ENCODE measurements at regions not wholly inside any gene's neighbourhood (a gene's known extent, or its start where the extent isn't known, plus 50 kb on each side); places are given as distances from the start of the nearest gene placed in this dataset.

DNA sequence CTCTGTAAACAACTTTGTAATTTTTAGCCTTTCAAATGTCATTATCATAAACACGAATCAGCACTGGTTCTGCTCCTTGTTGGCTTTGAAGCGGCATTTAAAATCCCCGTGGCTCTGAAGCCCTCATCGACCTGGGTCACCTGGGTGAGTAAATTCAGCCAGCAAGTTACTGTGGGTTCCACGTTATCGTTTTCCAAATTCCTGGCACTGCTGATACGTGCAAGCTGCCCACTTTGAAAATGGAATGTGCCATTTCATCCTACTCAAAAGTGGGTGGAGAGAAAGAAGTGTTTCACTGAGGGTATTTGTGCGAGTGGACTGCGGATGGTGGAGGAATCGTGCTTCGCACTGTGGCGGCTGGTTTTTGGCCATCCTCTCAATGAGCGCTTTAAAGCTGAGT lies 281.7 kb downstream of the KLF6 start:
- Histone ChIP-seq H3K27ac (no peak overlapping the region), H3K4me3 (no peak overlapping the region)

DNA sequence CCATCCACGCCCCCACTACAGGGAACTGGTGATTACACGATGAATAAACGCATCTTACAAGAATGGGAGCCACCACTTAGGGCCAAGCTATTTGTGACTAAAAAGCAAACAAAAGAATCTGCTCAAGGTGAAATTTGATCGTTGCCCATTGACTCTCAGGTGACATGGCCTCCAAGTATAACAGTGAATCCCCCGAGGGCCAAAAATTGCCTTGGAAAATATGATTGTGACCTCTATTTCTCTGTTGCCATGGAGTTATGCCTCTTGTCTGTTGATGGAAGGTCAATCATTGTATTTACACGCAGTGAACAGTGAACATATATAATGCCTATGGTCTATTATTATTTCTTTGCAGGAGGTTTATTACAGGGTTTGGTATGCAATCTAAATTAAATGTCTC lies 282.3 kb downstream of the KLF6 start:
- no peak overlapping the region for H3K4me3 ChIP-seq
- no peak overlapping the region for H3K27ac ChIP-seq

DNA sequence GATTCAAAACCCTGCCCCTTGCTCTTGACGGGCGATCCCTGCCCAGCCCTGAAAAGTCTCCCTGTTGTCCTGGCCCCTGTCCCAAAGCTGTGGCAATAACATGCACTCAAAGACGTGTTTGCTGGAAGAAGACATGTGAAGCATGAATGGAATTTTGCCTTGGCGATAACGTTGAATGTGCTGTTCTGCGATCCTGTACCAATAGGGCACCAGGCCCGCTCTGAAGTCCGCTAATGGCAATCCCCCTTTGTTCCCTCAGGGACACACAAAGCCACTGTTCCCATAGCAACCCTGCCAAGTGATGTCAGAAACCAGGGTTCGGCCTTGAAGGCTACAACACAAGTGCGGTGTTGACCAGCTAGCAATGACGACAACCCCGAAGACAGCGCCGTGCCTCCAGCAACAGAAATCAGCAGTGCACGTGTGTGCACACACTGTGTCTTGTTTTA lies 284.6 kb downstream of the KLF6 start:
- no peak overlapping the region for H3K4me3 ChIP-seq
- H3K27ac ChIP-seq = peak overlapping the region in 7 of 21 experiments; percentile 3 to 55 (median 37)

DNA sequence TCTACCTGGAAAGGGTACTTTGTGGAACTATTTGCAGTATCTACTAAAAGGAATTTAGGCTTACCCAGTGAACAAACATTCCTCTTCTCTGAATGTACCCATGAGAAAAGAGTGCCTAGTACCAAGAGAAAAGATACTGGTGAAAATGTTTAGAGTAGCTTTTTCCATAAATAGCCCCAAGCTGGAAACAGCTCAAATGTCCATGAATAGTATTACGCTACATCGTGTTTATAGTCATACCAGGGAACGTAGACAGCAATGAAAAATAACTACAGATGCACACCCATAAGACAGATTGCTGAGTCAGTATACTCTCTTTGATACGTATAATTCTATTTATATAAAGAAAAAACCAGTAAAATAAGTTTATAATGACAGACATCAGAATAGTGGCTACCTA lies 285.9 kb downstream of the KLF6 start:
- H3K27ac ChIP-seq = peak overlapping the region in 2 of 21 experiments; percentile 47 to 67
- H3K4me3 ChIP-seq = no peak overlapping the region

GRCh38 chr10:3497581-3497980 lies 287.4 kb downstream of the KLF6 start:
- H3K27ac ChIP-seq = no peak overlapping the region
- no peak overlapping the region for H3K4me3 ChIP-seq

- H3K4me3 ChIP-seq = no peak overlapping the region
- no peak overlapping the region for H3K27ac ChIP-seq
These were observed 288.9 kb downstream of the KLF6 start for GRCh38 chr10:3496138-3496537.

DNA sequence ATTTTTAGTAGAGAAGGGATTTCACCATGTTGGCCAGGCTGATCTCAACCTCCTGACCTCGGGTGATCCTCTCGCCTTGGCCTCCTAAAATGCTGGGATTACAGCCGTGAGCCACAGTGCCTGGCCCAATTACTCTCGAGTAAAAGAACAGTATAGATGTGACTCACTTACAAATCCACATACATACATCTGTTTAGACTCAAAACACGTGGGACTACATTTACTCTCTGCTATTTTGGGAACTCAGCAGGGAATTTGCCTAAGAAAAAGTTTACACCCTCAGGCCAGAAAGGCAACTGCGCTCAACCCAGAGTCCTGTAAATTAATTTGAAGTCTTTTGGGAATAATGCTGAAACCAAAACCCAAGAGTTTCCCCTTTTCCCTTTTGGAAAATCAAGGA lies 289.7 kb downstream of the KLF6 start:
- Histone ChIP-seq H3K4me3 (no peak overlapping the region), H3K27ac (peak overlapping the region in 4 of 21 experiments; percentile 28 to 55 (median 44))

- no peak overlapping the region for H3K4me3 ChIP-seq
- peak overlapping the region in 6 of 21 experiments; percentile 10 to 55 (median 34) for H3K27ac ChIP-seq
These were observed 290.2 kb downstream of the KLF6 start for GRCh38 chr10:3494838-3495230.

GRCh38 chr10:3494131-3494837 lies 290.7 kb downstream of the KLF6 start:
- Histone ChIP-seq H3K27ac (peak overlapping the region in 5 of 21 experiments; percentile 6 to 55 (median 28)), H3K4me3 (no peak overlapping the region)

- Histone ChIP-seq H3K27ac (peak overlapping the region in 1 of 21 experiments; percentile 25), H3K4me3 (no peak overlapping the region)
These were observed 291.4 kb downstream of the KLF6 start for GRCh38 chr10:3493621-3494020.

DNA sequence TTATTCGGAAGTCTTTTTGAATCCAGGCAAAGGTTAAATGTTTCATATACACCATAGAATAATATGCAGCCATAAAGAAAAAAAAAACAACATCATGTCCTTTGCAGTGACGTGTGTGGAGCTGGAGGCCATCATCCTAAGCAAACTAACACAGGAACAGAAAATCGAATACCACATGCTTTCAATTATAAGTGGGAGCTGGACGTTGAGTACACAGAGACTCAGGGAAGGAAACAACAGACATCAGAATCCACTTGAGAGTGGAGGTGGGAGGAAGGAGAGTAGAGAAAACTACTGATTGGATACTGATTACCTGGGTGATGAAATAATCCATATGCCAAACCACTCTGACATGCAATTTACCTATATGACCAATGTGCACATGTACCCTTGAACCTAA lies 293.4 kb downstream of the KLF6 start:
- no peak overlapping the region for H3K4me3 ChIP-seq
- H3K27ac ChIP-seq = no peak overlapping the region

DNA sequence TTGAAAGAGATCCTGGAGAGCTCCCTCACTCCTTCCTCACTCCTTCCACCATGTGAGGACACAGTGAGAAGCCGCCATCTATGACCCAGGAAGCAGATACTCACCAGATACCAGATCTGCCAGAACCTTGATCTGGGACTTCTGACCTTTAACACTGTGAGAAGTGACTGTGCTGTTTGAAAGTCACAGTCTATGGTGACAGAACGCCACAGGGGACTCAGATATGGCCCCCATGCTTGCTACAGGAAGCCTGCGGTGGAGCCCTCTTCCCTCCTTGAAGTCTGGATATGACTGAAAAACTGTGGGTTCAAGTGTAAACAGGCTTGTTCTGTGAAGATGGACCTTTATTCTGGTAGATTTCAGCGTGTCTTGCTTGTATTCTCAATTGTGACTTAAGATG lies 297.8 kb downstream of the KLF6 start:
- Histone ChIP-seq H3K4me3 (no peak overlapping the region), H3K27ac (peak overlapping the region in 6 of 21 experiments; percentile 43 to 76 (median 63))

- Histone ChIP-seq H3K4me3 (no peak overlapping the region), H3K27ac (peak overlapping the region in 15 of 21 experiments; percentile 5 to 78 (median 41))
These were observed 298.5 kb downstream of the KLF6 start for GRCh38 chr10:3486346-3487065.

- Histone ChIP-seq H3K4me3 (no peak overlapping the region), H3K27ac (peak overlapping the region in 19 of 21 experiments; percentile 5 to 79 (median 57))
These were observed 299.8 kb downstream of the KLF6 start for GRCh38 chr10:3485057-3485686.

DNA sequence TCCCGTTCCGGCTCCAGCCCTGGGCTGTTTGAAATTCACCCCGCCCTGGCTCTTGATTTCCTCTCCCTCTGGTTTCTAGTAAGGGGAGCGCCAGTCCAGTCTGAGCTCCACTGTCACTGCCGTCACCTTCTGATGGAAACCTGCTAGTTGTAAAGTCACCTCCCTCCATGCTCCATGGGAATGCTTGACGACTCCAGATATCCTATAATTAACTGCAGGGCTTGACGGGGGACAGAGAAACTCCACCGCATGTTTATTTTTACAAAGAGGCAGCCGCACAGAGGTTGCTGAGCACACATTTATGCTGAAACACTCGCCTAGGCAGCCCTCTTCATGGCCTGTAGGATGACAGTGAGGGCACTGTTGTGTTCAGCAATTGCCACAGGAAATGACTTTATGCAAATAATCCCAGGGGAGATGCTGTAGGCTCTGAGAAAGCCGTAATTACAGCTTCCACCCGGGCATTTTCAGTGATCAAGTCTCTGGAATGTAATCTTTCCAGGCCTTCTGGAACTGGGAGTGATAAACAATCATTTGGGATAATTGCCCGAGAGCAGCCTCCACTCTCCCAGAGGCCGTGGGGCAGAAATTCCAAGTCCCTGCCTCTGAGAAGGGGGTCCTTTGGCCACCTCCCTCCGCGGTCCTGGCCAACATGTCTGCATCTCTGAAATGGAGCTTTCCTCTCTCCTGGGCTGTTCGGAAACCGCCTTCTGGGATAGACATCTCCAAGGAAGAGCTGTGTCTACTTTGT lies 300.5 kb downstream of the KLF6 start:
- H3K4me3 ChIP-seq = no peak overlapping the region
- peak overlapping the region in 19 of 21 experiments; percentile 15 to 79 (median 57) for H3K27ac ChIP-seq

GRCh38 chr10:3482200-3482993 lies 302.6 kb downstream of the KLF6 start:
- Histone ChIP-seq H3K27ac (peak overlapping the region in 18 of 21 experiments; percentile 29 to 79 (median 64)), H3K4me3 (no peak overlapping the region)

- peak overlapping the region in 14 of 21 experiments; percentile 41 to 79 (median 64) for H3K27ac ChIP-seq
These were observed 303.5 kb downstream of the KLF6 start for GRCh38 chr10:3481496-3481895.

DNA sequence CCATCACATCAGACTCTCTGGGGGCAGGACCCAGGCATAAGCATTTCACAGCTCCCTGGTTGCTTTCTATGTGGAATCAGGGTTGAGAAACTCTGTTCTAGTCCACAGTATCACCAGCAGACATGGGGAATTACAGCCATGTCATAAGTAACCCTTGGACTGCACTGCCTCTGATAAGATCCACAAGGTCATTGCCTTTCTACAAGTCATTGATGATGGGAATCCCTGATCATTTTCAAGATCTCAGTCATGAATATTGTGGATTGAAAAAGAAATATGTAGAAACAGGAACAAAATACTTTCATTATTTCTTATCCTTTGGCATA lies 304.1 kb downstream of the KLF6 start:
- H3K4me3 ChIP-seq = no peak overlapping the region
- peak overlapping the region in 1 of 21 experiments; percentile 71 for H3K27ac ChIP-seq

More at GRCh38 chr10:3481496-3481895, 303.5 kb downstream of the KLF6 start:
- H3K4me3 ChIP-seq = no peak overlapping the region

Data from skin epidermis (tissue), 12 donors.